NCI-H345 (cell line): ENCODE measurements at regions not wholly inside any gene's neighbourhood (a gene's known extent, or its start where the extent isn't known, plus 50 kb on each side); places are given as distances from the start of the nearest gene placed in this dataset.
"Not testable (repeated sequence)": the region's sequence is repeated elsewhere in the genome, so short reads cannot be mapped to it uniquely, and the experiment has no call there.

Source experiments
- DNase-seq: peaks from one replicate; lab custom pipeline; 2025; lab: John Stamatoyannopoulos, UW

DNA sequence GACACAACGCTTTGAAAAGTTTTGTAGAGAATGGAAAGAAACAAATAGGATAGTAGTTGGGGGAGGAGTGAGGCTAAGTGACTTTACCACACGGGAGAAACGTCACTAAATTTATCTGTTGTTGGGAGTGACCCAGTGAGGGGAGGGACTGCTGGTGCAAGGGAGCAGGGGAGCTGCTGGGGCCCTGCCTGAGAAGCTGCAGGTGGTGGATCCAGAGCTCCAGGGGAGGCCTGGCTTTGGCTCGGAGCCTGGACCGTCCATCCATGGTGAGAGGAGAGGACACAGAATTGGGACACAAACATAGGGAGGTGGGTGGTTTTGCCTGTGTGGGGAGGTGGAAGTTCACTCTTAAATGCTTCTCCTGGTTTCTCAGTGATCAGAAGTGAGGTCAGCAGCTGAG lies 107.6 kb downstream of the GOSR1 start:
- no peak for DNase-seq

DNA sequence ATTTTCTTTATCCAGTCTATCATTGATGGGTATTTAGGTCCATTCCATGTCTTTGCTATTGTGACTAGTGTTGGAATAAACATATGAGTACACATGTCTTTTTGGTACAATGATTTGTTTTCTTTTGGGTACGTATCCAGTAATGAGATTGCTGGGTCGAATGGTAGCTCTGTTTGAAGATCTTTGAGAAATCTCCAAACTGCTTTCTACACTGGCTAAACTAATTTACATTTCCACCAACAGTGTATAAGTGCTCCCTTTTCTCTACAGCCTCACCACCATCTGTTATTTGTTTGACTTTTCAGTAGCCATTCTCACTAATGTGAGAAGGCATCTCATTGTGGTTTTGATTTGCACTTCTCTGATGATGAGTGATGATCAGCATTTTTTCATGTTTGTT lies 103.7 kb downstream of the GOSR1 start:
- DNase-seq: no peak

DNA sequence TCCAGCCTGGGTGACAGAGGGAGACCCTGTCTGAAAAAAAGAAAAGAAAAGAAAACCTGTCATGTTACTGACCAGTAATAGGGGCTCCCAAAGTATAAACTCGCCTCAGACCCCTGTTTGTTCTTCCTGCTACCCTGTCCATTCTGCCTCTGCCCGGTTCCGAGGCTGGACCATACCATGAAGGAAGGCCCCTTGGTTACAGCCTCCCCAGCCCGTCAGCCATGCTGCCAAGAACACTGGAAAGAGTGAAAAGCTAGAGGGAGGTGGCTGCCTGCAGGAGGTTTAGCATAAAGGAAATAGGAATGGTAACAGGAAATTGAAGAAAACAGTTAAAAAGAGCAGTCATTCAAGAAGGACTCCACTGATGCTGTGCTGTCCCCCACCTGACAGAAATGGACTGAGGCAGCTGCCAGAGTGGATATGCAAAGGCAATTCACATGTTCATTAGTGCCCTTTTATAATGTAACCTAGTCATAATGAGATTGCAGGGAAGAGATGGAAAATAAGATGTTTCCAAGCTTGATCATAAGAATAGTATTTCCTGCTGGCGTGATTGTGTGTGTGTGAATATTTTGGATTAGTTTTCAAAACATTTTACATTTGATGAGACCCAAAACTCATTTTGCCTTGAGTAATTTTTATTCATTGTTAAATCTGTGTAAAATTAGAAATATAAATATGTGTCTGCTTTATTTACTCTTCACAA lies 102.6 kb downstream of the GOSR1 start:
- no peak for DNase-seq

DNA sequence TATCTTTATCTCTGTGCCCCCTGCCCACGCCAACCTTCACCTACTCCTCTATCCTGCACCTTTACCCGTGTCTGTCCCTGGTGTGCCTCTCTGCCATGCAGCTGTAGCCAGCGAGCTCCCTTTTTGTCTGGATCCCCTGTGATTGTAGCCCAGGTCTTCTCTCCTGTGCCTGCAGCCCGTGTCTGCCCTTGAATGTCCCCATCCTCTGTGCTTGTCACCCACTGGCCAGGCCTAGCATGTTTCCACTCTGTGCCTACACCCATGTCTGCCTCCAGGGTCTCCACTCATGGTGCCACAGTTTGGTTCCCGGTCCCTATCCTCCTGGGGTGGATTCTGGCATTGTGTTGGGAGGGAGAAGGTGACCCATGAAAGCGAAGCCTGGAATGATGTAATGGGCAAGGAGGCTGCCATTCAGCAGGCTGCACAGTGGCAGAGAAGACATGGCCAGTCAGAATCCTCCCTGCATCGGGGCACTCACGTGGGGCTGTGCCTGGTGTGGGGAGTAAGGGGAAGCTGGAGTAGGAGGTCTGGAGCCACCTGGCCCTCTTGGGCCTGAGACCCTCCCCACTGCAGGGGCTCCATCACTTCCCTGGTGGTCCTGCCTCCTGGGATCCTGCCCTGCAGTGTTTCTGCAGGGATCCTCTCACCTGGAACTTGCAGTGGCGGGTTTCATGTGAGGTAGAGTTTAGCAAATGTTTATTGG lies 101.0 kb downstream of the GOSR1 start:
- DNase-seq: not testable (repeated sequence)
